Neural progenitor cell (in vitro differentiated cells): ENCODE measurements at regions not wholly inside any gene's neighbourhood (a gene's known extent, or its start where the extent isn't known, plus 50 kb on each side); places are given as distances from the start of the nearest gene placed in this dataset.

Experiments used
- CTCF ChIP-seq: fragments of 200-600 bp; sonication (generic); IDR thresholded peaks from 2 replicates; pipeline ENCODE4 v1.5.1; 2017; ENCODE audit warnings: antibody characterized with exemption, mild to moderate bottlenecking
- EZH2 ChIP-seq: fragments of 200-600 bp; sonication (generic); IDR thresholded peaks from 2 replicates; pipeline ENCODE4 v1.6.1; 2017; ENCODE audit warnings: antibody characterized with exemption, mild to moderate bottlenecking, moderate library complexity
- EZH2phosphoT487 ChIP-seq: fragments of 200-600 bp; sonication (generic); IDR thresholded peaks from 2 replicates; pipeline ENCODE4 v1.6.1; 2017; ENCODE audit warnings: antibody characterized with exemption

- TF ChIP-seq CTCF = no peak
- no peak for TF ChIP-seq EZH2
- no peak for TF ChIP-seq EZH2phosphoT487
Observed at GRCh38 chr10:35855155-35855947, 213.3 kb upstream of the FZD8 start.
